ENCODE measurements at regions not wholly inside any gene's neighbourhood (a gene's known extent, or its start where the extent isn't known, plus 50 kb on each side); places are given as distances from the start of the nearest gene placed in this dataset.

- TF ChIP-seq, protein P1, sequence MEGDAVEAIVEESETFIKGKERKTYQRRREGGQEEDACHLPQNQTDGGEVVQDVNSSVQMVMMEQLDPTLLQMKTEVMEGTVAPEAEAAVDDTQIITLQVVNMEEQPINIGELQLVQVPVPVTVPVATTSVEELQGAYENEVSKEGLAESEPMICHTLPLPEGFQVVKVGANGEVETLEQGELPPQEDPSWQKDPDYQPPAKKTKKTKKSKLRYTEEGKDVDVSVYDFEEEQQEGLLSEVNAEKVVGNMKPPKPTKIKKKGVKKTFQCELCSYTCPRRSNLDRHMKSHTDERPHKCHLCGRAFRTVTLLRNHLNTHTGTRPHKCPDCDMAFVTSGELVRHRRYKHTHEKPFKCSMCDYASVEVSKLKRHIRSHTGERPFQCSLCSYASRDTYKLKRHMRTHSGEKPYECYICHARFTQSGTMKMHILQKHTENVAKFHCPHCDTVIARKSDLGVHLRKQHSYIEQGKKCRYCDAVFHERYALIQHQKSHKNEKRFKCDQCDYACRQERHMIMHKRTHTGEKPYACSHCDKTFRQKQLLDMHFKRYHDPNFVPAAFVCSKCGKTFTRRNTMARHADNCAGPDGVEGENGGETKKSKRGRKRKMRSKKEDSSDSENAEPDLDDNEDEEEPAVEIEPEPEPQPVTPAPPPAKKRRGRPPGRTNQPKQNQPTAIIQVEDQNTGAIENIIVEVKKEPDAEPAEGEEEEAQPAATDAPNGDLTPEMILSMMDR (IDR thresholded peaks at IDR 0.05; ENCODE audit: unreplicated experiment) = no peak
- Mint-ChIP-seq H3K27ac (no peak overlapping the region), H3K9me3 (no peaks in the 10 kb centered on the region), H3K36me3 (no peaks in the 10 kb centered on the region), H3K27me3 (ENCODE audit: low read depth) (no peaks in the 10 kb centered on the region), H3K4me1 (no peaks in the 10 kb centered on the region), H3K4me3 (no peak overlapping the region)
- DNase-seq (ENCODE audit: low spot score in 2 of 2, unreplicated experiment in 2 of 2) = no peak
Measured at GRCh38 chr1:91120936-91121335, 99.1 kb upstream of the ZNF644 start.

GRCh38 chr1:91120421-91120820 lies 98.6 kb upstream of the ZNF644 start:
- H3K36me3 Mint-ChIP-seq = no peaks in the 10 kb centered on the region
- TF ChIP-seq, protein P1 (IDR thresholded peaks at IDR 0.05; ENCODE audit: unreplicated experiment) = no peak
- no peak overlapping the region for H3K27ac Mint-ChIP-seq
- no peaks in the 10 kb centered on the region for H3K4me1 Mint-ChIP-seq
- no peaks in the 10 kb centered on the region for H3K9me3 Mint-ChIP-seq
- no peak for DNase-seq (ENCODE audit: low spot score in 2 of 2, unreplicated experiment in 2 of 2)
- H3K27me3 Mint-ChIP-seq (ENCODE audit: low read depth) = no peaks in the 10 kb centered on the region
- no peak overlapping the region for H3K4me3 Mint-ChIP-seq

- H3K36me3 Mint-ChIP-seq = no peaks in the 10 kb centered on the region
- TF ChIP-seq, protein P1 (IDR thresholded peaks at IDR 0.05; ENCODE audit: unreplicated experiment) = no peak
- no peaks in the 10 kb centered on the region for H3K27me3 Mint-ChIP-seq (ENCODE audit: low read depth)
- no peak overlapping the region for H3K4me3 Mint-ChIP-seq
- peaks cover 3% of the 10 kb centered on the region for H3K9me3 Mint-ChIP-seq
- DNase-seq (ENCODE audit: low spot score in 2 of 2, unreplicated experiment in 2 of 2) = no peak
- peaks cover 6% of the 10 kb centered on the region for H3K4me1 Mint-ChIP-seq
- no peak overlapping the region for H3K27ac Mint-ChIP-seq
Measured at GRCh38 chr1:91104712-91105111, 82.9 kb upstream of the ZNF644 start.

DNA sequence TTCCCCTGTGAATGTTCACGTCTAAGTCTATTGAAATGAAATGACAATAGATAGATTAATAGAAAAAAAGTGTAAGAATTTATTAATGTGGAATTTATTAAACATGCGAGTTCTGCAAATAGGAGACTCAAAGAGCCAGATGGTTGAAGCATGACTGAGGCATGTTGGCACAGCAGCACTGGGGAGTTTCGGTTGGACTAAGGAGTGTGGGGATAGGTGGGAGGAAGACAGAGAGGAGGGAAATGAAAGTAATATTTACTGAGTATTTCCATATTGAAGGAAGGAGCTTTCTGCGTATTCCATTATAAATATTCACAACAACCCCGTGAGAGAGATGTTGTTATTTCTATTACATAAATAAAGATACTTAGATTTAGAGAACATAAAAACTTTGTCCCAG lies 79.5 kb upstream of the ZNF644 start:
- Mint-ChIP-seq H3K9me3 (no peaks in the 10 kb centered on the region), H3K4me3 (no peak overlapping the region), H3K4me1 (peaks cover 8% of the 10 kb centered on the region), H3K27ac (no peak overlapping the region), H3K36me3 (no peaks in the 10 kb centered on the region), H3K27me3 (ENCODE audit: low read depth) (no peaks in the 10 kb centered on the region)
- no peak for DNase-seq (ENCODE audit: low spot score in 2 of 2, unreplicated experiment in 2 of 2)
- TF ChIP-seq, protein P1 (IDR thresholded peaks at IDR 0.05; ENCODE audit: unreplicated experiment) = no peak

- H3K27ac Mint-ChIP-seq = no peak overlapping the region
- H3K4me3 Mint-ChIP-seq = no peak overlapping the region
- no peaks in the 10 kb centered on the region for H3K27me3 Mint-ChIP-seq (ENCODE audit: low read depth)
- H3K36me3 Mint-ChIP-seq = no peaks in the 10 kb centered on the region
- peaks cover 3% of the 10 kb centered on the region for H3K9me3 Mint-ChIP-seq
- TF ChIP-seq, protein P1 (IDR thresholded peaks at IDR 0.05; ENCODE audit: unreplicated experiment) = no peak
- peaks cover 8% of the 10 kb centered on the region for H3K4me1 Mint-ChIP-seq
- no peak for DNase-seq (ENCODE audit: low spot score in 2 of 2, unreplicated experiment in 2 of 2)
Measured at GRCh38 chr1:91099746-91100621, 78.1 kb upstream of the ZNF644 start.
